SK-N-SH (cell line): ENCODE measurements at regions not wholly inside any gene's neighbourhood (a gene's known extent, or its start where the extent isn't known, plus 50 kb on each side); places are given as distances from the start of the nearest gene placed in this dataset.

Experiments used
- CTCF ChIA-PET: fragments of 300-600, 350-600 bp; formaldehyde crosslinking; extraction: SDS; loops from one replicate; lab custom pipeline; 2021; lab: Yijun Ruan, JAX
- POLR2A ChIA-PET: fragments of 350-600 bp; sonication (Branson Sonifier 250); formaldehyde crosslinking; extraction: SDS; loops from one replicate; lab custom pipeline; 2020; ENCODE audit warnings: antibody characterized with exemption, inconsistent platforms; lab: Yijun Ruan, JAX
- DNase-seq: peaks from one replicate; pipeline ENCODE4 v3.0.0; 2012
- H2AFZ ChIP-seq: fragments of 200-600 bp; sonication (generic); 2 replicates; pipeline ENCODE4 v1.8.1; 2016; ENCODE audit warnings: antibody characterized with exemption, mild to moderate bottlenecking, low read depth
- H3F3A ChIP-seq: fragments of 200-600 bp; sonication (generic); replicated peaks from 2 replicates; pipeline ENCODE3; 2016; ENCODE audit warnings: antibody characterized with exemption, mild to moderate bottlenecking; ENCODE audit not compliant: insufficient read depth
- H3K27ac ChIP-seq, 2 experiments: fragments of 200-500 bp in 1 of 2; fragments of 200-600 bp in 1 of 2; sonication (Bioruptor generic) in 1 of 2; sonication (generic), shearing (Covaris generic) in 1 of 2; 2 replicates each; pipeline versions ENCODE4 v1.5.1 to v1.6.1; 2014 to 2016; ENCODE audit warnings: low read depth in 2 of 2, inconsistent platforms in 1 of 2, low read length in 1 of 2, mild to moderate bottlenecking in 1 of 2, mixed read lengths in 1 of 2
- H3K27me3 ChIP-seq: fragments of 200-600 bp; sonication (generic), shearing (Covaris generic); 2 replicates; pipeline ENCODE4 v1.6.1; 2016; ENCODE audit warnings: mixed run types; ENCODE audit not compliant: insufficient read depth
- H3K36me3 ChIP-seq, 2 experiments: fragments of 200-500 bp in 1 of 2; fragments of 200-600 bp in 1 of 2; sonication (Bioruptor generic) in 1 of 2; sonication (generic) in 1 of 2; replicated peaks in 1 of 2; 2 replicates each; pipeline versions ENCODE3 to v1.5.1; 2014 to 2016; ENCODE audit warnings: low read length in 1 of 2, mild to moderate bottlenecking in 1 of 2; ENCODE audit not compliant: insufficient read depth in 2 of 2, control insufficient read depth in 1 of 2
- H3K4me1 ChIP-seq, 2 experiments: fragments of 200-500 bp in 1 of 2; fragments of 200-600 bp in 1 of 2; sonication (Bioruptor generic) in 1 of 2; sonication (generic), shearing (Covaris generic) in 1 of 2; 2 replicates each; pipeline versions ENCODE4 v1.5.1 to v1.6.1; 2014 to 2016; ENCODE audit warnings: low read depth in 1 of 2, low read length in 1 of 2, mixed run types in 1 of 2; ENCODE audit not compliant: insufficient read depth in 2 of 2, control insufficient read depth in 1 of 2
- H3K4me2 ChIP-seq: fragments of 200-600 bp; sonication (generic), shearing (Covaris generic); 2 replicates; pipeline ENCODE4 v1.6.1; 2017; ENCODE audit warnings: mixed run types
- H3K4me3 ChIP-seq, 2 experiments: fragments of 200-500 bp in 1 of 2; fragments of 200-600 bp in 1 of 2; sonication (Bioruptor generic) in 1 of 2; sonication (generic), shearing (Covaris generic) in 1 of 2; 2 replicates each; pipeline versions ENCODE4 v1.5.1 to v1.8.1; 2014 to 2016; ENCODE audit warnings: low read depth in 2 of 2, inconsistent platforms in 1 of 2, low read length in 1 of 2, mild to moderate bottlenecking in 1 of 2, mixed read lengths in 1 of 2, moderate library complexity in 1 of 2
- H3K79me2 ChIP-seq: fragments of 200-600 bp; sonication (generic); 2 replicates; pipeline ENCODE4 v1.8.1; 2017; ENCODE audit warnings: mild to moderate bottlenecking; ENCODE audit not compliant: insufficient read depth
- H3K9ac ChIP-seq: fragments of 200-600 bp; sonication (generic); 2 replicates; pipeline ENCODE4 v1.6.1; 2017; ENCODE audit warnings: mixed run types
- H3K9me2 ChIP-seq: fragments of 200-600 bp; sonication (generic); 2 replicates; pipeline ENCODE4 v1.6.1; 2017; ENCODE audit warnings: mixed run types
- H3K9me3 ChIP-seq: fragments of 200-600 bp; sonication (generic); 2 replicates; pipeline ENCODE4 v1.6.1; 2017; ENCODE audit warnings: mixed run types, mild to moderate bottlenecking, moderate library complexity
- H4K20me1 ChIP-seq: fragments of 200-600 bp; sonication (generic); 2 replicates; pipeline ENCODE4 v1.6.1; 2017; ENCODE audit warnings: mild to moderate bottlenecking, mixed run types; ENCODE audit not compliant: insufficient read depth
- EP300 ChIP-seq, 2 experiments: IDR thresholded peaks; 2 replicates each; pipeline versions ENCODE4 v1.4.0 to v1.6.1; 2012; ENCODE audit warnings: borderline replicate concordance in 1 of 2, low read depth in 1 of 2, low read length in 1 of 2
- FOSL2 ChIP-seq: IDR thresholded peaks from 2 replicates; pipeline ENCODE4 v1.4.0; 2012; ENCODE audit warnings: low read depth, mild to moderate bottlenecking, moderate library complexity, borderline replicate concordance
- FOXJ3 ChIP-seq: sonication (generic); formaldehyde crosslinking; IDR thresholded peaks from 2 replicates; pipeline ENCODE4 v1.5.1; 2020; ENCODE audit warnings: mild to moderate bottlenecking, missing genetic modification reagents
- FOXM1 ChIP-seq: IDR thresholded peaks from 2 replicates; pipeline ENCODE4 v1.4.0; 2012; ENCODE audit warnings: low read depth, mild to moderate bottlenecking
- GABPA ChIP-seq: IDR thresholded peaks from 2 replicates; pipeline ENCODE4 v1.4.0; 2012; ENCODE audit warnings: low read depth, mild to moderate bottlenecking
- GATA2 ChIP-seq: sonication (generic); formaldehyde crosslinking; IDR thresholded peaks from 2 replicates; pipeline ENCODE4 v1.5.0; 2020; ENCODE audit warnings: mild to moderate bottlenecking, missing genetic modification reagents
- MXI1 ChIP-seq: IDR thresholded peaks from 2 replicates; pipeline ENCODE4 v1.6.1; 2012; ENCODE audit warnings: mild to moderate bottlenecking, low read depth, low read length, improper control_type of control experiment
- NRF1 ChIP-seq: IDR thresholded peaks from 2 replicates; pipeline ENCODE4 v1.6.1; 2012; ENCODE audit warnings: low read depth, mild to moderate bottlenecking, low read length
- RFX5 ChIP-seq: IDR thresholded peaks from 2 replicates; pipeline ENCODE4 v1.6.1; 2012; ENCODE audit warnings: mild to moderate bottlenecking, improper control_type of control experiment, low read length
- SMC3 ChIP-seq: IDR thresholded peaks from 2 replicates; pipeline ENCODE4 v1.6.1; 2012; ENCODE audit warnings: low read depth, low read length, improper control_type of control experiment
- TAF1 ChIP-seq: IDR thresholded peaks from 2 replicates; pipeline ENCODE4 v1.6.1; 2012; ENCODE audit warnings: low read depth, mild to moderate bottlenecking, low read length, moderate library complexity, borderline replicate concordance
- TCF12 ChIP-seq: IDR thresholded peaks from 2 replicates; pipeline ENCODE4 v1.4.0; 2012
- TEAD4 ChIP-seq: IDR thresholded peaks from 2 replicates; pipeline ENCODE4 v1.4.0; 2012; ENCODE audit warnings: mild to moderate bottlenecking, borderline replicate concordance; ENCODE audit not compliant: insufficient read depth
- YY1 ChIP-seq: IDR thresholded peaks from 2 replicates; pipeline ENCODE4 v1.4.0; 2012; ENCODE audit warnings: low read depth, mild to moderate bottlenecking
- WGBS: methylation state at CpG from one replicate; pipeline ENCODE4 v1.1.6; 2017; ENCODE audit warnings: low lambda C conversion rate; 5-methylcytosine and 5-hydroxymethylcytosine counted together
- TF ChIP-seq, protein P1 (sequence below): IDR thresholded peaks from 2 replicates; pipeline ENCODE4 v1.6.1; 2012; ENCODE audit warnings: mild to moderate bottlenecking, low read depth, low read length, moderate library complexity
- TF ChIP-seq, protein P2 (sequence below): IDR thresholded peaks from 2 replicates; pipeline ENCODE4 v1.4.0; 2012; ENCODE audit warnings: low read depth, borderline replicate concordance
- TF ChIP-seq, protein P3 (sequence below): IDR thresholded peaks from 2 replicates; pipeline ENCODE4; 2012
- TF ChIP-seq, protein P4 (sequence below): fragments of 150-350 bp; IDR thresholded peaks from 2 replicates; pipeline ENCODE4 v1.6.1; 2017; ENCODE audit warnings: antibody characterized with exemption, low read length, low read depth, borderline replicate concordance

DNA sequence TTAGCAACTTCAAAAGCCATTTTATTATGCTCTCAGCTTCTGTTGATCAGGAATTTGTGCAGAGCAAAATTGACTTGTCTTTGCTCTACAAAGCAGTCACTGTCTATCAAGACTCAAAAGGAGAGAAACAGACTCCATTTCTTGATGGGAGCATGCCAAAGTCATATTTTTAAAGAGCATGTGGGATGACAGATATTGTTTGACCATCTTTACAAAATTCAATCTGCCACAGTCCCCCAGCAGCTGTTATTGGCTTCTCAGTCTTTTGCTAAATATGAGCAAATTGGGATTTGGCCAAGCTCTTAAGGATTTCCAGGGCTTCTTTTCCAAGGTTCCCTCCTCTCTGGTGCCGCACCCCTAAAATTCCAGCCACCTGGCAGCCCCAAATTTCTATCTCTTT is 67.9 kb downstream of the TEX51 start:
- peaks cover 0 to 5% of the 10 kb centered on the region in 2 experiments; a peak in 1 of 4 replicates for H3K4me1 ChIP-seq
- H3K27ac ChIP-seq = no peak overlapping the region
- H3K79me2 ChIP-seq = no peaks in the 10 kb centered on the region
- H3K27me3 ChIP-seq = 0 out of 2 replicates have a peak, but pooled peaks cover 8% of the 10 kb centered on the region
- no peak for DNase-seq
- no peaks in the 10 kb centered on the region for H3K9me2 ChIP-seq
- H3K4me2 ChIP-seq = no peak overlapping the region
- no peak overlapping the region for H3K9ac ChIP-seq
- H3F3A ChIP-seq = no peaks in the 10 kb centered on the region
- H2AFZ ChIP-seq = no peak overlapping the region
- POLR2A ChIA-PET = no interaction called here
- H3K4me3 ChIP-seq = no peak overlapping the region
- no peaks in the 10 kb centered on the region for H3K36me3 ChIP-seq
- TF ChIP-seq, protein P1, sequence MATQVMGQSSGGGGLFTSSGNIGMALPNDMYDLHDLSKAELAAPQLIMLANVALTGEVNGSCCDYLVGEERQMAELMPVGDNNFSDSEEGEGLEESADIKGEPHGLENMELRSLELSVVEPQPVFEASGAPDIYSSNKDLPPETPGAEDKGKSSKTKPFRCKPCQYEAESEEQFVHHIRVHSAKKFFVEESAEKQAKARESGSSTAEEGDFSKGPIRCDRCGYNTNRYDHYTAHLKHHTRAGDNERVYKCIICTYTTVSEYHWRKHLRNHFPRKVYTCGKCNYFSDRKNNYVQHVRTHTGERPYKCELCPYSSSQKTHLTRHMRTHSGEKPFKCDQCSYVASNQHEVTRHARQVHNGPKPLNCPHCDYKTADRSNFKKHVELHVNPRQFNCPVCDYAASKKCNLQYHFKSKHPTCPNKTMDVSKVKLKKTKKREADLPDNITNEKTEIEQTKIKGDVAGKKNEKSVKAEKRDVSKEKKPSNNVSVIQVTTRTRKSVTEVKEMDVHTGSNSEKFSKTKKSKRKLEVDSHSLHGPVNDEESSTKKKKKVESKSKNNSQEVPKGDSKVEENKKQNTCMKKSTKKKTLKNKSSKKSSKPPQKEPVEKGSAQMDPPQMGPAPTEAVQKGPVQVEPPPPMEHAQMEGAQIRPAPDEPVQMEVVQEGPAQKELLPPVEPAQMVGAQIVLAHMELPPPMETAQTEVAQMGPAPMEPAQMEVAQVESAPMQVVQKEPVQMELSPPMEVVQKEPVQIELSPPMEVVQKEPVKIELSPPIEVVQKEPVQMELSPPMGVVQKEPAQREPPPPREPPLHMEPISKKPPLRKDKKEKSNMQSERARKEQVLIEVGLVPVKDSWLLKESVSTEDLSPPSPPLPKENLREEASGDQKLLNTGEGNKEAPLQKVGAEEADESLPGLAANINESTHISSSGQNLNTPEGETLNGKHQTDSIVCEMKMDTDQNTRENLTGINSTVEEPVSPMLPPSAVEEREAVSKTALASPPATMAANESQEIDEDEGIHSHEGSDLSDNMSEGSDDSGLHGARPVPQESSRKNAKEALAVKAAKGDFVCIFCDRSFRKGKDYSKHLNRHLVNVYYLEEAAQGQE = no peak
- TF ChIP-seq NRF1 = no peak
- TF ChIP-seq, protein P2, sequence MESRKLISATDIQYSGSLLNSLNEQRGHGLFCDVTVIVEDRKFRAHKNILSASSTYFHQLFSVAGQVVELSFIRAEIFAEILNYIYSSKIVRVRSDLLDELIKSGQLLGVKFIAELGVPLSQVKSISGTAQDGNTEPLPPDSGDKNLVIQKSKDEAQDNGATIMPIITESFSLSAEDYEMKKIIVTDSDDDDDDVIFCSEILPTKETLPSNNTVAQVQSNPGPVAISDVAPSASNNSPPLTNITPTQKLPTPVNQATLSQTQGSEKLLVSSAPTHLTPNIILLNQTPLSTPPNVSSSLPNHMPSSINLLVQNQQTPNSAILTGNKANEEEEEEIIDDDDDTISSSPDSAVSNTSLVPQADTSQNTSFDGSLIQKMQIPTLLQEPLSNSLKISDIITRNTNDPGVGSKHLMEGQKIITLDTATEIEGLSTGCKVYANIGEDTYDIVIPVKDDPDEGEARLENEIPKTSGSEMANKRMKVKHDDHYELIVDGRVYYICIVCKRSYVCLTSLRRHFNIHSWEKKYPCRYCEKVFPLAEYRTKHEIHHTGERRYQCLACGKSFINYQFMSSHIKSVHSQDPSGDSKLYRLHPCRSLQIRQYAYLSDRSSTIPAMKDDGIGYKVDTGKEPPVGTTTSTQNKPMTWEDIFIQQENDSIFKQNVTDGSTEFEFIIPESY = no peak
- TF ChIP-seq EP300 (IDR thresholded peaks at IDR 0.05; ENCODE audit: borderline replicate concordance in 1 of 2, low read depth in 1 of 2, low read length in 1 of 2) = no peak
- no peak for TF ChIP-seq FOXJ3 (CRISPR knock-in tag)
- no peak for TF ChIP-seq GABPA
- no peak for TF ChIP-seq TCF12
- no peak for TF ChIP-seq TEAD4
- TF ChIP-seq FOSL2 = no peak
- TF ChIP-seq RFX5 = no peak
- no peak for TF ChIP-seq MXI1
- TF ChIP-seq GATA2 = no peak
- TF ChIP-seq FOXM1 = no peak
- TF ChIP-seq YY1 = no peak
- no peak for TF ChIP-seq TAF1
- TF ChIP-seq, protein P3, sequence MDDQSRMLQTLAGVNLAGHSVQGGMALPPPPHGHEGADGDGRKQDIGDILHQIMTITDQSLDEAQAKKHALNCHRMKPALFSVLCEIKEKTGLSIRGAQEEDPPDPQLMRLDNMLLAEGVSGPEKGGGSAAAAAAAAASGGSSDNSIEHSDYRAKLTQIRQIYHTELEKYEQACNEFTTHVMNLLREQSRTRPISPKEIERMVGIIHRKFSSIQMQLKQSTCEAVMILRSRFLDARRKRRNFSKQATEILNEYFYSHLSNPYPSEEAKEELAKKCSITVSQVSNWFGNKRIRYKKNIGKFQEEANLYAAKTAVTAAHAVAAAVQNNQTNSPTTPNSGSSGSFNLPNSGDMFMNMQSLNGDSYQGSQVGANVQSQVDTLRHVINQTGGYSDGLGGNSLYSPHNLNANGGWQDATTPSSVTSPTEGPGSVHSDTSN = no peak
- no peak for TF ChIP-seq SMC3
- TF ChIP-seq, protein P4, sequence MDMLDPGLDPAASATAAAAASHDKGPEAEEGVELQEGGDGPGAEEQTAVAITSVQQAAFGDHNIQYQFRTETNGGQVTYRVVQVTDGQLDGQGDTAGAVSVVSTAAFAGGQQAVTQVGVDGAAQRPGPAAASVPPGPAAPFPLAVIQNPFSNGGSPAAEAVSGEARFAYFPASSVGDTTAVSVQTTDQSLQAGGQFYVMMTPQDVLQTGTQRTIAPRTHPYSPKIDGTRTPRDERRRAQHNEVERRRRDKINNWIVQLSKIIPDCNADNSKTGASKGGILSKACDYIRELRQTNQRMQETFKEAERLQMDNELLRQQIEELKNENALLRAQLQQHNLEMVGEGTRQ = no peak
- TF ChIP-seq, all 33 proteins: peak for 0
- Histone ChIP-seq H3K9me3 (no peaks in the 10 kb centered on the region), H4K20me1 (no peaks in the 10 kb centered on the region)
- WGBS = 12% methylated on average over 1 of the region's 1 CpG
- CTCF ChIA-PET = interaction anchor here (0.6 to 1.0 kb wide), 3 partner anchors 172 to 416 kb away, joined by 3 read pairs; no protein-coding TSS in a partner anchor
